Tibial artery (tissue), 4 donors: ENCODE measurements at regions not wholly inside any gene's neighbourhood (a gene's known extent, or its start where the extent isn't known, plus 50 kb on each side); places are given as distances from the start of the nearest gene placed in this dataset.

ENCODE experiments used
- DNase-seq, 2 donors: peaks; one replicate each; pipeline ENCODE4 v3.0.0-alpha.2; 2019
- H3K27ac ChIP-seq, 2 donors: fragments of 200-600 bp; sonication (generic) in 1 of 2; 1 replicate in 1 of 2; 2 replicates in 1 of 2; pipeline ENCODE4 v1.5.1; 2018 to 2019; ENCODE audit warnings: mild to moderate bottlenecking in 1 of 2
- H3K27me3 ChIP-seq, 2 donors: fragments of 200-600 bp; sonication (generic) in 1 of 2; one replicate each; pipeline versions ENCODE4 v1.5.1 to v1.6.0; 2016 to 2019
- H3K36me3 ChIP-seq, 3 donors: fragments of 200-600 bp; sonication (generic) in 2 of 3; one replicate each; pipeline ENCODE4 v1.5.1; 2016 to 2019; ENCODE audit warnings: mild to moderate bottlenecking in 2 of 3
- H3K4me1 ChIP-seq, 4 donors: fragments of 200-600 bp; sonication (generic) in 2 of 4; 1 replicate in 3 of 4; 2 replicates in 1 of 4; pipeline ENCODE4 v1.5.1; 2016 to 2019
- H3K4me3 ChIP-seq, 2 donors: fragments of 200-600 bp; sonication (generic) in 1 of 2; 1 replicate in 1 of 2; 2 replicates in 1 of 2; pipeline ENCODE4 v1.5.1; 2018 to 2019; ENCODE audit warnings: mild to moderate bottlenecking in 2 of 2
- H3K9me3 ChIP-seq, 3 donors: fragments of 200-600 bp; sonication (generic) in 1 of 3; one replicate each; pipeline ENCODE4 v1.5.1; 2016 to 2019
- intact Hi-C: fragments of 100-400 bp; cut with DNase I; formaldehyde crosslinking; loops from one replicate; pipeline ENCODE4 v1.15.0; 2023; ENCODE audit warnings: low total_unique reads
- TF ChIP-seq, protein P1 (sequence below), 2 experiments: fragments of 200-600 bp in 1 of 2; fragments of 450-650 bp in 1 of 2; IDR thresholded peaks; one replicate each; pipeline ENCODE4 v1.5.1; 2017 to 2019; ENCODE audit warnings: antibody characterized with exemption in 2 of 2, mild to moderate bottlenecking in 1 of 2, moderate library complexity in 1 of 2

DNA sequence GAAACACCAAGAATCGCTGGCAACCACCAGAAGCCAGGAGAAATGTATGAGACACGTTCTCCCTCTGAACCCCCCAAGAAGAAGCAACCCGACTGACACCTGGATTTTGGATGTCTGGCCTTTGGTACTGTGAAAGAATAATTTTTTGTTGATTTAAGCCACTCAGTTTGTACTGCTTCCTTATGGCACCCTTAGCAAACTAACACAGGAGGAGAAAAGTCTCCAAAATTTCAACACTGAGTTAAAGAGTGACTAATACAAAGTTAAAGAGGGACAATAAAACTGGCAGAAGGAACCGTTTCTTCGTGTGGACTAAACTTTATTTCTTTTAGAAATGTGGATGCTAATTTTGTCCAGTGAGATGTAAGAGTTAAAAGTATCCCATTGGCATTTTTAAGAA is 660.9 kb upstream of the LINC00305 start:
- DNase-seq = no peak
- no peaks in the 10 kb centered on the region for H3K27me3 ChIP-seq
- H3K9me3 ChIP-seq = no peaks in the 10 kb centered on the region
- TF ChIP-seq, protein P1, sequence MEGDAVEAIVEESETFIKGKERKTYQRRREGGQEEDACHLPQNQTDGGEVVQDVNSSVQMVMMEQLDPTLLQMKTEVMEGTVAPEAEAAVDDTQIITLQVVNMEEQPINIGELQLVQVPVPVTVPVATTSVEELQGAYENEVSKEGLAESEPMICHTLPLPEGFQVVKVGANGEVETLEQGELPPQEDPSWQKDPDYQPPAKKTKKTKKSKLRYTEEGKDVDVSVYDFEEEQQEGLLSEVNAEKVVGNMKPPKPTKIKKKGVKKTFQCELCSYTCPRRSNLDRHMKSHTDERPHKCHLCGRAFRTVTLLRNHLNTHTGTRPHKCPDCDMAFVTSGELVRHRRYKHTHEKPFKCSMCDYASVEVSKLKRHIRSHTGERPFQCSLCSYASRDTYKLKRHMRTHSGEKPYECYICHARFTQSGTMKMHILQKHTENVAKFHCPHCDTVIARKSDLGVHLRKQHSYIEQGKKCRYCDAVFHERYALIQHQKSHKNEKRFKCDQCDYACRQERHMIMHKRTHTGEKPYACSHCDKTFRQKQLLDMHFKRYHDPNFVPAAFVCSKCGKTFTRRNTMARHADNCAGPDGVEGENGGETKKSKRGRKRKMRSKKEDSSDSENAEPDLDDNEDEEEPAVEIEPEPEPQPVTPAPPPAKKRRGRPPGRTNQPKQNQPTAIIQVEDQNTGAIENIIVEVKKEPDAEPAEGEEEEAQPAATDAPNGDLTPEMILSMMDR (IDR thresholded peaks at IDR 0.05) = no peak
- H3K4me3 ChIP-seq = no peak overlapping the region
- intact Hi-C loops = no loop called here
- H3K4me1 ChIP-seq = no peaks in the 10 kb centered on the region
- H3K27ac ChIP-seq = no peak overlapping the region
- H3K36me3 ChIP-seq = no peaks in the 10 kb centered on the region

DNA sequence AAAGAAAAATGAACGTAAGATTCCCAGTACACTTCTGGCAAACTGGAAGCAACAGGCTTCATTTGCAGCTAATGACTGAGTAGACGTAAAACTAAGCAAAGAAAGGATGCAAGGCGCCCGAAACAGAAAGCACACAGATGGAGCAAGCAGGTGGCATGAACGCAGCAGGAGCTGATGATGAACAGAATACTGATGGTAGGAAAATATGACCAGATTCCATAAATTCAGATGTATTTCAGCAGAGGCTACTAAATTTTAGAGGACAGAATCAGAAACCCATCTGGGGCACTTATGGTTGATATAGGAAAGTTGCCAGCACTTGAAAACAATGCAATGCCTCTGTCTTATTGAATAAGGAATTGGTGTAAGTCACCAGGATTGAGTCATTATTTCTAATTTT is 658.7 kb upstream of the LINC00305 start:
- Histone ChIP-seq H3K27ac (no peak overlapping the region), H3K36me3 (no peaks in the 10 kb centered on the region), H3K4me1 (no peaks in the 10 kb centered on the region), H3K9me3 (no peaks in the 10 kb centered on the region), H3K27me3 (no peaks in the 10 kb centered on the region), H3K4me3 (no peak overlapping the region)
- intact Hi-C loops = no loop called here
- DNase-seq = no peak
- TF ChIP-seq, protein P1 (IDR thresholded peaks at IDR 0.05) = no peak

DNA sequence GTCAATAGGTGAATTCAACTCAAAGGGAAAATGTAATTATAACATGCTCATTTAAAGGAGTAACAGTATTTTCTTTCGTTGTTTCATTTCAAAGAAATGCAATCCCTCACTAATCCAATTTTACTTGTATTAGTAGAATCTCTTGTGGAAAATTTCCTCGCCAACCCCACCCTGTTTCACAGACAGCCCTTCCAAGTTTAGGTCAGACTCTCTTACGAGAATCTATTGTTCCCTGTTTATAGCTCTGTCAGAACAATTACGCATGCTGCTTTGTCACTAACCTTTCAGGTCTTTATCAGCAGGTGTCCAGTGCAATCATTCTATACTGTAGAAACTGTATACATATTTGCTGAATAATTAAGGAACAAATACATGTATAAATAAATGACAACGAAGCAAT is 657.8 kb upstream of the LINC00305 start:
- no peak overlapping the region for H3K27ac ChIP-seq

DNA sequence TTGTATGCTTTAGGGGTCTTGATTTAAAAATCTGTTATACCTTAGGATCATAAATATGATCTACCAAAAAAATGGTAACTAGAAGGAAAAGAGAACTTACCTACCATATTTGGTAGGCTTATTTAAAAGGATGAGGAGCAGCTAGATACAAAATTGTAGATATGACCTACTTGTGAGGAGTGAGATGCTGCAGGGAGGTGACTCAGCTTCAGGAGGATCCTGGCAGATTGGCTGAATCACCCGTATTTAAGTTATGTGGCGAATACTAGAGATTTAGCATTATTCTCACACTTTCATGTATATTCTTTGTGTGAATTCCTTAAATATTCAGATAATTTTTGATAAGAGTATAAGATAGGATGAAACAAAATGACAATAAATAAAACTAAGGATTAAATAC is 657.3 kb upstream of the LINC00305 start:
- no peak for DNase-seq

More for the DNA sequence above, 657.8 kb upstream of the LINC00305 start:
- no peaks in the 10 kb centered on the region for H3K9me3 ChIP-seq
- no peaks in the 10 kb centered on the region for H3K27me3 ChIP-seq
- no peak overlapping the region for H3K4me3 ChIP-seq
- H3K4me1 ChIP-seq = no peaks in the 10 kb centered on the region
- intact Hi-C loops = no loop called here
- H3K36me3 ChIP-seq = no peaks in the 10 kb centered on the region
- TF ChIP-seq, protein P1 (IDR thresholded peaks at IDR 0.05) = no peak
- no peak for DNase-seq

DNA sequence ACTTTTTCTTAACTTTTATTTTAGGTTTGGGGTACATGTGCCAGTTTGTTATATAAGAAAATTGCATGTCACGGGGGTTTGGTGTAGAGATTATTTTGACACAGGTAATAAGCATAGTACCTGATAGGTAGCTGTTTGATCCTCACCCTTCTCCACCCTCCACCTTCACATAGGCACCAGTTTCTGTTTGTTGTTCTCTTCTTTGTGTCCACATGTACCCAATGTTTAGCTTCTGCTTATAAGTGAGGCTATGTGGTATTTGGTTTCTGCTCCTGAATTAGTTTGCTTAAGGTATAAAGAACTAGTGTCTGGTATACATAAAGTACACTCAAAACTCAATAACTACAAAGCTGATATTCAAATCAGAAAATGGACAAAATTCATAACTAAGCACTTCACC is 654.6 kb upstream of the LINC00305 start:
- H3K36me3 ChIP-seq = no peaks in the 10 kb centered on the region

More for the DNA sequence above, 657.3 kb upstream of the LINC00305 start:
- H3K4me1 ChIP-seq = no peaks in the 10 kb centered on the region
- H3K27me3 ChIP-seq = no peaks in the 10 kb centered on the region
- no peaks in the 10 kb centered on the region for H3K36me3 ChIP-seq
- H3K9me3 ChIP-seq = no peaks in the 10 kb centered on the region
- intact Hi-C loops = no loop called here
- TF ChIP-seq, protein P1 (IDR thresholded peaks at IDR 0.05) = no peak
- no peak overlapping the region for H3K27ac ChIP-seq
- no peak overlapping the region for H3K4me3 ChIP-seq

More for the DNA sequence above, 654.6 kb upstream of the LINC00305 start:
- Histone ChIP-seq H3K4me3 (no peak overlapping the region), H3K27ac (no peak overlapping the region), H3K4me1 (no peaks in the 10 kb centered on the region), H3K9me3 (no peaks in the 10 kb centered on the region), H3K27me3 (no peaks in the 10 kb centered on the region)
- TF ChIP-seq, protein P1 (IDR thresholded peaks at IDR 0.05) = no peak
- intact Hi-C loops = no loop called here
- DNase-seq = no peak
